ENCODE measurements at regions not wholly inside any gene's neighbourhood (a gene's known extent, or its start where the extent isn't known, plus 50 kb on each side); places are given as distances from the start of the nearest gene placed in this dataset.

DNA sequence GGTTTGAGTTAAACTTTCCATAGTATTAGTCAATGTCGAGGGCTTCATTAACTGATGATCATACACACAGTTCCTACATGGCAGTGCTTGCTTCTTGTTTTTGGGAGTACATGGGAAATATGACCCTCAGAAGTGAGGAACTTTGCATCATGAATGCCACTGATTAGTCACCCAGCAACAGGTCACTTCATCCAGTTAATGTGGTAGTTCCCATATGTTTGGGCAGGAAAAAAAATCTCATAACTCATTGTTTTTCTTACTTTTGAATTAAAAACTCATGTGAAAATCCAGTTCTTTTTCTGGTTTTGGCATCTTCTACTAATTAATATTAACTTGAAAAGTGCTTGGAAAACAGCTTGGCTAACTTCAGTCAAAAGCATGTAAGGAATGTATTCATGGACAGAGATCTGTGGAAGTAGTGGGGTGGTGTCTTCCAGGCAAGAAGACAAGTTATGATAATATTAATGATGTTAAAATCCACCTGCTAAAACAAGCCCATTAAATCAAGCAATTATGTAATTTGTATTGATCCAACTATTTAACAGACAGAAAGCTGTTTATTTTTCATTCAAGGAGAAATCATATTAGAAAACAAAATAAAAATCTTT lies 309.1 kb upstream of the NAV3 start:
- Histone ChIP-seq H2BK5ac (ENCODE audit: low read depth, low read length, poor library complexity) (no peak overlapping the region), H4K8ac (ENCODE audit: low read depth, low read length) (no peak overlapping the region), H4K91ac (ENCODE audit: low read depth, low read length) (no peak overlapping the region), H3K4ac (ENCODE audit: low read depth, low read length) (no peak overlapping the region), H4K12ac (ENCODE audit: low read depth, low read length) (no peak overlapping the region), H3K18ac (ENCODE audit: low read length) (no peak overlapping the region), H3K9me3 (ENCODE audit: insufficient read depth, low read depth, low read length) (peaks cover 1% of the 10 kb centered on the region), H3K4me2 (ENCODE audit: low read length) (no peak overlapping the region), H2BK120ac (ENCODE audit: insufficient read depth, low read length, poor library complexity) (no peak overlapping the region), H3K27me3 (ENCODE audit: insufficient read depth, low read length) (no peaks in the 10 kb centered on the region), H3K4me1 (ENCODE audit: control insufficient read depth in 1 of 2, insufficient read depth in 2 of 2, low read length in 2 of 2) (no peaks in the 10 kb centered on the region), H3K27ac (ENCODE audit: low read depth, low read length) (no peak overlapping the region), H3K23ac (ENCODE audit: low read length) (no peak overlapping the region), H3K9ac (ENCODE audit: low read length) (no peak overlapping the region), H2BK12ac (ENCODE audit: low read length) (no peak overlapping the region), H3K79me2 (ENCODE audit: control insufficient read depth, insufficient read depth, low read length, poor library complexity) (no peaks in the 10 kb centered on the region), H2AK5ac (ENCODE audit: low read length) (no peak overlapping the region), H3K14ac (ENCODE audit: low read length) (no peak overlapping the region), H3K4me3 (ENCODE audit: low read depth, low read length) (no peak overlapping the region), H3K79me1 (ENCODE audit: low read length) (no peaks in the 10 kb centered on the region), H2AFZ (ENCODE audit: insufficient read depth, low read length, poor library complexity) (no peak overlapping the region), H3K36me3 (ENCODE audit: control insufficient read depth in 1 of 2, insufficient read depth in 2 of 2, low read length in 2 of 2) (no peaks in the 10 kb centered on the region)
- no CpG with 5 or more reads among the region's 1 CpG for WGBS (ENCODE audit: extremely low coverage, insufficient coverage, insufficient read length)
- DNase-seq = no peak

DNA sequence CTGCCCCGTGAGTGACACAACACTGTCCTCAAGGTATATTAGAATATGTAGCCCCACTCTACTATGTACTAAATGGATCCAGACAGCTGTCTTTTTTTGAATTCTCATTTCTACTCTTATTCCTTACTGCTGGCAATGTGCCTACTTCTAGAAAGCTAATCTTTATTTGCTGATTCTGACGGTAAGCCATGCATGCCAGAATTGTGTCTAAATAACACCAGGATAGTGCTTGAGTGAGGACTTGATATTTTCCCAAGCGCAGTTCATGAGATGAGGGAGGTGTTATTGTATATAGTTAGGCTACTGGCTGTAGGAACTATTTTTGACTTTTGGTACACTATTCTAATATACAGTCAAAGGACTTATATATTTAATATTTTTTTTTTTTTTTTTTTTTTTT lies 316.2 kb upstream of the NAV3 start:
- H4K12ac ChIP-seq (ENCODE audit: low read depth, low read length) = no peak overlapping the region
- H3K18ac ChIP-seq (ENCODE audit: low read length) = no peak overlapping the region
- no peak overlapping the region for H3K27ac ChIP-seq (ENCODE audit: low read depth, low read length)
- H3K79me1 ChIP-seq (ENCODE audit: low read length) = no peaks in the 10 kb centered on the region
- no peaks in the 10 kb centered on the region for H3K79me2 ChIP-seq (ENCODE audit: control insufficient read depth, insufficient read depth, low read length, poor library complexity)
- no peak overlapping the region for H2BK5ac ChIP-seq (ENCODE audit: low read depth, low read length, poor library complexity)
- H3K27me3 ChIP-seq (ENCODE audit: insufficient read depth, low read length) = no peaks in the 10 kb centered on the region
- no peaks in the 10 kb centered on the region for H3K36me3 ChIP-seq (ENCODE audit: control insufficient read depth in 1 of 2, insufficient read depth in 2 of 2, low read length in 2 of 2)
- no peak overlapping the region for H4K91ac ChIP-seq (ENCODE audit: low read depth, low read length)
- H2AK5ac ChIP-seq (ENCODE audit: low read length) = no peak overlapping the region
- H2BK120ac ChIP-seq (ENCODE audit: insufficient read depth, low read length, poor library complexity) = no peak overlapping the region
- H3K23ac ChIP-seq (ENCODE audit: low read length) = no peak overlapping the region
- no peak overlapping the region for H3K4me3 ChIP-seq (ENCODE audit: low read depth, low read length)
- no CpG with 5 or more reads among the region's 3 CpGs for WGBS (ENCODE audit: extremely low coverage, insufficient coverage, insufficient read length)
- DNase-seq = no peak
- peaks cover 1% of the 10 kb centered on the region for H3K9me3 ChIP-seq (ENCODE audit: insufficient read depth, low read depth, low read length)
- H3K4me2 ChIP-seq (ENCODE audit: low read length) = no peak overlapping the region
- H4K8ac ChIP-seq (ENCODE audit: low read depth, low read length) = no peak overlapping the region
- H3K14ac ChIP-seq (ENCODE audit: low read length) = no peak overlapping the region
- H3K4me1 ChIP-seq (ENCODE audit: control insufficient read depth in 1 of 2, insufficient read depth in 2 of 2, low read length in 2 of 2) = no peaks in the 10 kb centered on the region
- no peak overlapping the region for H3K4ac ChIP-seq (ENCODE audit: low read depth, low read length)
- H2BK12ac ChIP-seq (ENCODE audit: low read length) = no peak overlapping the region
- H3K9ac ChIP-seq (ENCODE audit: low read length) = no peak overlapping the region
- H2AFZ ChIP-seq (ENCODE audit: insufficient read depth, low read length, poor library complexity) = no peak overlapping the region

DNA sequence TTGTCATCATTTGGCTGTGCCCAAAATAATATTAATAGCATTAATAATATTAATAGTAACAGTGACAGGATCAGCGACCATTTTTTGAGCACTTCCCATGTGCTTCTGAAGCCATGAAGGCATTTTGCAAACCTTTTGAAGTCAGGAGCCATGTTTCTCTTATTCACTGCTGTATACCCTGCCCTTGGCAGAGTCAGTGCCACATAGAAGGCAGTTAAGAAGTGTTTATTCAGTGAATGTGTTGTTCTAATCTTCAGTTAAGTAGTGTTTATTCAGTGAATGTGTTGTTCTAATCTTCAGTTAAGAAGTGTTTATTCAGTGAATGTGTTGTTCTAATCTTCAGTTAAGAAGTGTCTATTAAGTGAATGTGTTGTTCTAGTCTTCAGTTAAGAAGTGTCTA lies 319.7 kb upstream of the NAV3 start:
- no peak overlapping the region for H3K27ac ChIP-seq (ENCODE audit: low read depth, low read length)
- H3K79me1 ChIP-seq (ENCODE audit: low read length) = no peaks in the 10 kb centered on the region
- no peak overlapping the region for H3K9ac ChIP-seq (ENCODE audit: low read length)
- no peak overlapping the region for H2BK120ac ChIP-seq (ENCODE audit: insufficient read depth, low read length, poor library complexity)
- no peak overlapping the region for H4K91ac ChIP-seq (ENCODE audit: low read depth, low read length)
- no peak overlapping the region for H3K4ac ChIP-seq (ENCODE audit: low read depth, low read length)
- no peak overlapping the region for H2AFZ ChIP-seq (ENCODE audit: insufficient read depth, low read length, poor library complexity)
- no CpG with 5 or more reads among the region's 1 CpG for WGBS (ENCODE audit: extremely low coverage, insufficient coverage, insufficient read length)
- no peaks in the 10 kb centered on the region for H3K79me2 ChIP-seq (ENCODE audit: control insufficient read depth, insufficient read depth, low read length, poor library complexity)
- no peak overlapping the region for H2AK5ac ChIP-seq (ENCODE audit: low read length)
- no peak overlapping the region for H3K4me2 ChIP-seq (ENCODE audit: low read length)
- H3K36me3 ChIP-seq (ENCODE audit: control insufficient read depth in 1 of 2, insufficient read depth in 2 of 2, low read length in 2 of 2) = no peaks in the 10 kb centered on the region
- H3K18ac ChIP-seq (ENCODE audit: low read length) = no peak overlapping the region
- H3K4me3 ChIP-seq (ENCODE audit: low read depth, low read length) = no peak overlapping the region
- no peak overlapping the region for H2BK5ac ChIP-seq (ENCODE audit: low read depth, low read length, poor library complexity)
- no peak overlapping the region for H2BK12ac ChIP-seq (ENCODE audit: low read length)
- H3K9me3 ChIP-seq (ENCODE audit: insufficient read depth, low read depth, low read length) = no peaks in the 10 kb centered on the region
- H3K14ac ChIP-seq (ENCODE audit: low read length) = no peak overlapping the region
- H3K27me3 ChIP-seq (ENCODE audit: insufficient read depth, low read length) = no peaks in the 10 kb centered on the region
- no peak overlapping the region for H3K23ac ChIP-seq (ENCODE audit: low read length)
- H4K12ac ChIP-seq (ENCODE audit: low read depth, low read length) = no peak overlapping the region
- H4K8ac ChIP-seq (ENCODE audit: low read depth, low read length) = no peak overlapping the region
- no peak for DNase-seq
- no peaks in the 10 kb centered on the region for H3K4me1 ChIP-seq (ENCODE audit: control insufficient read depth in 1 of 2, insufficient read depth in 2 of 2, low read length in 2 of 2)

DNA sequence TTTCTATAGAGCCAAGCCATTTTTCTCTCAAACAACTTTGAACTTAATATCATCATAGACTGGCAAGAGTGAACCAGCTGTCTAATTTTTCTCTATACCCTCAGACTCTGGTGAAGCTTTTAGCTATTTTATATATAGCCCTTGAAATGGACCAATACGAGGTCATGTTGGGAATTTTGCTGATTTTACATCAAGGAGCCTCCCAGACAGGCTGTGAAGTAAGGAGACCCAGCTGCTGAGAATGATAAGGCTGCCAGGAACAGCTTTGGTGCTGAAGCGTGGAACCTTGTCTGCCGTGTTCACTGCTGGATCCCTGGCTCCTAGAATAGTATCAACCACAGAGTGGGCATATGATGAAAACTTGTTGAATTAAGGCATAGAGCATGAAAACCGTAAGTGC lies 326.2 kb upstream of the NAV3 start:
- Histone ChIP-seq H2BK5ac (ENCODE audit: low read depth, low read length, poor library complexity) (no peak overlapping the region), H3K27me3 (ENCODE audit: insufficient read depth, low read length) (no peaks in the 10 kb centered on the region), H2AK5ac (ENCODE audit: low read length) (no peak overlapping the region), H3K27ac (ENCODE audit: low read depth, low read length) (no peak overlapping the region), H3K4me1 (ENCODE audit: control insufficient read depth in 1 of 2, insufficient read depth in 2 of 2, low read length in 2 of 2) (no peaks in the 10 kb centered on the region), H3K79me1 (ENCODE audit: low read length) (no peaks in the 10 kb centered on the region), H3K4ac (ENCODE audit: low read depth, low read length) (no peak overlapping the region), H3K4me3 (ENCODE audit: low read depth, low read length) (no peak overlapping the region), H3K18ac (ENCODE audit: low read length) (no peak overlapping the region), H3K9ac (ENCODE audit: low read length) (no peak overlapping the region), H3K23ac (ENCODE audit: low read length) (no peak overlapping the region), H3K36me3 (ENCODE audit: control insufficient read depth in 1 of 2, insufficient read depth in 2 of 2, low read length in 2 of 2) (no peaks in the 10 kb centered on the region), H3K14ac (ENCODE audit: low read length) (no peak overlapping the region), H3K9me3 (ENCODE audit: insufficient read depth, low read depth, low read length) (no peaks in the 10 kb centered on the region), H3K79me2 (ENCODE audit: control insufficient read depth, insufficient read depth, low read length, poor library complexity) (no peaks in the 10 kb centered on the region), H2BK12ac (ENCODE audit: low read length) (no peak overlapping the region), H3K4me2 (ENCODE audit: low read length) (no peak overlapping the region), H2BK120ac (ENCODE audit: insufficient read depth, low read length, poor library complexity) (no peak overlapping the region), H4K8ac (ENCODE audit: low read depth, low read length) (no peak overlapping the region), H2AFZ (ENCODE audit: insufficient read depth, low read length, poor library complexity) (no peak overlapping the region), H4K91ac (ENCODE audit: low read depth, low read length) (no peak overlapping the region), H4K12ac (ENCODE audit: low read depth, low read length) (no peak overlapping the region)
- DNase-seq = no peak
- no CpG with 5 or more reads among the region's 4 CpGs for WGBS (ENCODE audit: extremely low coverage, insufficient coverage, insufficient read length)
